ENCODE measurements at regions not wholly inside any gene's neighbourhood (a gene's known extent, or its start where the extent isn't known, plus 50 kb on each side); places are given as distances from the start of the nearest gene placed in this dataset.

DNA sequence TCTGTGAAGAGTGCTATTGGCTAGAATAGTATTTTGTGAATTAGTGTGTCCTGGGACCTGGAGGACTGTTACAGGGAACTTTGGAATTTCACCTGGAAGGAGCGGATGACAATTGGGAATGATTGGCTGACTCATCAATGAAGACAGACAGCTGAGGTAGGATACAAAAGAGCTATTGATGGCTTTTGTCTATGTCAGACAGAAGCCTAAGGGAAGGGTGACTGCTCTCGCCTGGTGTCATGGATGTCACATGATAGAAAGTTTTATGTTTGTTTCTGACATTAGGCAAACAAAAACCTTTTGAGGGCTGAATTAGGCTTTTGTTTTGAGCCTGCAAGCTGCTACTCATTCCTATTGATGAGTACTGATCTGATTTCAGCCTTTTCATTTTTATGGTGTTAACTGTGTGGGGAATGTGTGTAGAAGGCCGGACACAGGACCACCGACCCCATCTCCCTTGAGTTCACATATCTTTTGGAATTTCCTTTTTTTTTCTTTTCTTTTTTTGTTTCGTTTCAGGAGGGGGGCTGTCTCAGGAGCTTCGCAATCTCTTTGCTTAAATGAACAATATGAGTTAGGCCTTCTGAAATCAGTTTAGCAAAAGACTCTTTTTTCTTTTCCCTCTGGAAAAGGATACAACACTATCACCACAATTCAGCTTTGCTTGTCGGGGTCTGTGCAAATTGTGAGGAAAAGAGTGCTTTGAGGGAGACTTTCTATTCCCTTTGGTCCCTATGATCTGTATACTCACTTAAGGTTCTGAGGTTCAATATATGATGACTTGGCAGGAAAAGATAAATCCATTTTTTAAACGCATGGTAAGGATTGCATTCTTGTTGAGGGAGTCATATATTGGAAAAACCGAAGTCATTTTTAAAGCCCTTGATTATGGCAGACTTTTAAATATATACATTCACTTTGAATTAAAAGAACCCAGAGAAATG, 207.9 kb upstream of the FIGN start (continued):
- TF ChIP-seq CHD7 (IDR thresholded peaks at IDR 0.05; ENCODE audit: insufficient replicate concordance, low read length) (no peak), SP1 (IDR thresholded peaks at IDR 0.05; ENCODE audit: low read depth, low read length) (no peak), SAP30 (IDR thresholded peaks at IDR 0.05; ENCODE audit: insufficient read depth, insufficient replicate concordance, low read length) (no peak), CTBP2 (IDR thresholded peaks at IDR 0.05; ENCODE audit: borderline replicate concordance, insufficient read depth, insufficient read length, low read length) (no peak), EP300 (IDR thresholded peaks at IDR 0.05; ENCODE audit: borderline replicate concordance in 1 of 2, low read depth in 2 of 2, low read length in 2 of 2) (no peak)
- TF ChIP-seq, protein P1, sequence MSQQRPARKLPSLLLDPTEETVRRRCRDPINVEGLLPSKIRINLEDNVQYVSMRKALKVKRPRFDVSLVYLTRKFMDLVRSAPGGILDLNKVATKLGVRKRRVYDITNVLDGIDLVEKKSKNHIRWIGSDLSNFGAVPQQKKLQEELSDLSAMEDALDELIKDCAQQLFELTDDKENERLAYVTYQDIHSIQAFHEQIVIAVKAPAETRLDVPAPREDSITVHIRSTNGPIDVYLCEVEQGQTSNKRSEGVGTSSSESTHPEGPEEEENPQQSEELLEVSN (IDR thresholded peaks at IDR 0.05) = no peak
- TF ChIP-seq, protein P2, sequence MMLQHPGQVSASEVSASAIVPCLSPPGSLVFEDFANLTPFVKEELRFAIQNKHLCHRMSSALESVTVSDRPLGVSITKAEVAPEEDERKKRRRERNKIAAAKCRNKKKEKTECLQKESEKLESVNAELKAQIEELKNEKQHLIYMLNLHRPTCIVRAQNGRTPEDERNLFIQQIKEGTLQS (IDR thresholded peaks at IDR 0.05; ENCODE audit: insufficient read depth, low read depth, low read length) = no peak

Data from H1 (cell line).